CD4-positive, alpha-beta memory T cell (primary cell): ENCODE measurements at regions not wholly inside any gene's neighbourhood (a gene's known extent, or its start where the extent isn't known, plus 50 kb on each side); places are given as distances from the start of the nearest gene placed in this dataset.

ENCODE experiments used
- CTCF ChIA-PET: fragments of 350-600 bp; sonication (Branson Sonifier 250); formaldehyde crosslinking; loops from one replicate; lab custom pipeline; 2021; ENCODE audit warnings: inconsistent platforms; ENCODE audit not compliant: partially characterized antibody; lab: Charles Lee
- POLR2A ChIA-PET: fragments of 350-600 bp; sonication (Branson Sonifier 250); formaldehyde crosslinking; loops from one replicate; lab custom pipeline; 2021; ENCODE audit not compliant: partially characterized antibody; lab: Charles Lee
- DNase-seq, 5 donors: peaks; one replicate each; pipeline versions ENCODE4 v3.0.0 to v3.0.0-alpha.2; 2020 to 2022; ENCODE audit warnings: mixed read lengths in 1 of 5
- H3K27ac ChIP-seq: one replicate; pipeline ENCODE4 v1.7.0; 2013; ENCODE audit warnings: low read depth, low read length
- H3K27me3 ChIP-seq: 2 replicates; pipeline ENCODE4 v1.7.0; 2013; ENCODE audit warnings: mild to moderate bottlenecking, low read length, moderate library complexity; ENCODE audit not compliant: insufficient read depth
- H3K36me3 ChIP-seq: 2 replicates; pipeline ENCODE4 v1.7.0; 2013; ENCODE audit warnings: mild to moderate bottlenecking, low read length, moderate library complexity; ENCODE audit not compliant: insufficient read depth
- H3K4me1 ChIP-seq: 2 replicates; pipeline ENCODE4 v1.7.0; 2013; ENCODE audit warnings: mild to moderate bottlenecking, low read length, moderate library complexity; ENCODE audit not compliant: insufficient read depth
- H3K4me3 ChIP-seq, 2 donors: one replicate each; pipeline ENCODE4 v1.7.0; 2013; ENCODE audit warnings: low read length in 2 of 2, mild to moderate bottlenecking in 1 of 2
- H3K9me3 ChIP-seq, 2 donors: one replicate each; pipeline ENCODE4 v1.7.0; 2013; ENCODE audit warnings: low read length in 2 of 2, control low read depth in 1 of 2; ENCODE audit not compliant: control insufficient read depth in 1 of 2
- H3K27ac Mint-ChIP-seq, 7 donors: one replicate each; pipeline ENCODE4 v1.8.0; 2020 to 2021; ENCODE audit warnings: mixed read lengths in 7 of 7, mild to moderate bottlenecking in 6 of 7, inconsistent platforms in 3 of 7, moderate library complexity in 3 of 7
- H3K27me3 Mint-ChIP-seq, 2 donors: one replicate each; pipeline ENCODE4 v1.8.0; 2020 to 2021; ENCODE audit warnings: mixed read lengths in 2 of 2
- H3K36me3 Mint-ChIP-seq, 2 donors: one replicate each; pipeline ENCODE4 v1.8.0; 2020 to 2021; ENCODE audit warnings: mixed read lengths in 2 of 2, inconsistent platforms in 1 of 2, mild to moderate bottlenecking in 1 of 2
- H3K4me1 Mint-ChIP-seq, 4 donors: one replicate each; pipeline ENCODE4 v1.8.0; 2020 to 2021; ENCODE audit warnings: mixed read lengths in 4 of 4, mild to moderate bottlenecking in 1 of 4
- H3K4me3 Mint-ChIP-seq, 8 donors: one replicate each; pipeline ENCODE4 v1.8.0; 2020 to 2021; ENCODE audit warnings: mixed read lengths in 8 of 8, mild to moderate bottlenecking in 7 of 8, moderate library complexity in 6 of 8, inconsistent platforms in 3 of 8
- H3K9me3 Mint-ChIP-seq, 8 donors: one replicate each; pipeline ENCODE4 v1.8.0; 2020 to 2021; ENCODE audit warnings: mixed read lengths in 8 of 8, mild to moderate bottlenecking in 5 of 8, inconsistent platforms in 3 of 8, moderate library complexity in 1 of 8
- intact Hi-C: fragments of 100-400 bp; cut with micrococcal nuclease; formaldehyde crosslinking; loops from one replicate; pipeline ENCODE4 v1.15.1; 2023

- peak in 1 of 5 donors; percentile 16 for DNase-seq
- POLR2A ChIA-PET, result no interaction called here
- intact Hi-C loops, result no loop called here
- peaks cover 4 to 17% (median 11%) of the 10 kb centered on the region in 8 donors for H3K9me3 Mint-ChIP-seq
- no peak overlapping the region for H3K27ac ChIP-seq
- H3K27ac Mint-ChIP-seq, result no peak overlapping the region
- CTCF ChIA-PET, result no interaction called here
- no peaks in the 10 kb centered on the region for H3K27me3 ChIP-seq
- H3K4me1 Mint-ChIP-seq, result no peaks in the 10 kb centered on the region
- no peaks in the 10 kb centered on the region for H3K9me3 ChIP-seq
- H3K4me3 Mint-ChIP-seq, result no peak overlapping the region
- no peak overlapping the region for H3K4me3 ChIP-seq
- no peaks in the 10 kb centered on the region for H3K36me3 ChIP-seq
- no peaks in the 10 kb centered on the region for H3K4me1 ChIP-seq
- peaks cover 0 to 3% of the 10 kb centered on the region in 2 donors for H3K36me3 Mint-ChIP-seq
- H3K27me3 Mint-ChIP-seq, result no peaks in the 10 kb centered on the region
Observed at GRCh38 chr14:38481952-38482678, 226.2 kb upstream of the CLEC14A start.

GRCh38 chr14:38469156-38469555 lies 213.3 kb upstream of the CLEC14A start:
- Mint-ChIP-seq H3K9me3 (peaks cover 0 to 11% (median 5%) of the 10 kb centered on the region in 8 donors), H3K36me3 (no peaks in the 10 kb centered on the region), H3K27ac (no peak overlapping the region), H3K4me1 (no peaks in the 10 kb centered on the region), H3K27me3 (peaks cover 0 to 4% of the 10 kb centered on the region in 2 donors), H3K4me3 (no peak overlapping the region)
- intact Hi-C loops, result no loop called here
- POLR2A ChIA-PET, result no interaction called here
- DNase-seq, result no peak
- no peaks in the 10 kb centered on the region for H3K27me3 ChIP-seq
- H3K36me3 ChIP-seq, result no peaks in the 10 kb centered on the region
- no peak overlapping the region for H3K4me3 ChIP-seq
- H3K4me1 ChIP-seq, result no peaks in the 10 kb centered on the region
- peaks cover 0 to 3% of the 10 kb centered on the region in 2 donors for H3K9me3 ChIP-seq
- no peak overlapping the region for H3K27ac ChIP-seq
- CTCF ChIA-PET, result no interaction called here

GRCh38 chr14:38442208-38442607 lies 186.3 kb upstream of the CLEC14A start:
- ChIA-PET POLR2A (no interaction called here), CTCF (no interaction called here)
- no peaks in the 10 kb centered on the region for H3K36me3 Mint-ChIP-seq
- Histone ChIP-seq H3K27ac (no peak overlapping the region), H3K9me3 (no peaks in the 10 kb centered on the region), H3K4me1 (no peaks in the 10 kb centered on the region), H3K4me3 (no peak overlapping the region), H3K36me3 (no peaks in the 10 kb centered on the region), H3K27me3 (no peaks in the 10 kb centered on the region)
- H3K4me1 Mint-ChIP-seq, result no peaks in the 10 kb centered on the region
- intact Hi-C loops, result no loop called here
- H3K9me3 Mint-ChIP-seq, result peaks cover 8 to 23% (median 13%) of the 10 kb centered on the region in 8 donors
- H3K4me3 Mint-ChIP-seq, result no peak overlapping the region
- no peak for DNase-seq
- H3K27ac Mint-ChIP-seq, result no peak overlapping the region
- H3K27me3 Mint-ChIP-seq, result peaks cover 0 to 5% of the 10 kb centered on the region in 2 donors

GRCh38 chr14:38432186-38432585 lies 176.3 kb upstream of the CLEC14A start:
- POLR2A ChIA-PET, result no interaction called here

GRCh38 chr14:38431156-38431555 lies 175.3 kb upstream of the CLEC14A start:
- no peaks in the 10 kb centered on the region for H3K4me1 ChIP-seq
- Mint-ChIP-seq H3K27ac (no peak overlapping the region), H3K36me3 (no peaks in the 10 kb centered on the region), H3K27me3 (no peaks in the 10 kb centered on the region), H3K4me1 (no peaks in the 10 kb centered on the region), H3K9me3 (peaks cover 0 to 6% (median 0%) of the 10 kb centered on the region in 8 donors), H3K4me3 (no peak overlapping the region)
- no peak overlapping the region for H3K4me3 ChIP-seq
- ChIA-PET POLR2A (no interaction called here), CTCF (no interaction called here)
- no peak overlapping the region for H3K27ac ChIP-seq
- H3K9me3 ChIP-seq, result no peaks in the 10 kb centered on the region
- H3K36me3 ChIP-seq, result no peaks in the 10 kb centered on the region
- intact Hi-C loops, result no loop called here
- H3K27me3 ChIP-seq, result no peaks in the 10 kb centered on the region
- no peak for DNase-seq

More at GRCh38 chr14:38432186-38432585, 176.3 kb upstream of the CLEC14A start:
- DNase-seq, result no peak
- Mint-ChIP-seq H3K9me3 (peaks cover 0 to 6% (median 0%) of the 10 kb centered on the region in 8 donors), H3K4me3 (no peak overlapping the region), H3K4me1 (no peaks in the 10 kb centered on the region), H3K27me3 (no peaks in the 10 kb centered on the region), H3K36me3 (no peaks in the 10 kb centered on the region), H3K27ac (no peak overlapping the region)
- no peaks in the 10 kb centered on the region for H3K9me3 ChIP-seq
- H3K27ac ChIP-seq, result no peak overlapping the region
- CTCF ChIA-PET, result interaction anchor here (0.7 kb wide), 1 partner anchor 1490 kb away, joined by 3 read pairs; no protein-coding TSS in a partner anchor
- no peak overlapping the region for H3K4me3 ChIP-seq
- no peaks in the 10 kb centered on the region for H3K4me1 ChIP-seq
- no peaks in the 10 kb centered on the region for H3K36me3 ChIP-seq
- H3K27me3 ChIP-seq, result no peaks in the 10 kb centered on the region
- intact Hi-C loops, result no loop called here

- intact Hi-C loops, result no loop called here
- ChIA-PET POLR2A (no interaction called here), CTCF (no interaction called here)
- no peak overlapping the region for H3K27ac Mint-ChIP-seq
- peaks cover 0 to 9% (median 1%) of the 10 kb centered on the region in 8 donors for H3K9me3 Mint-ChIP-seq
- no peaks in the 10 kb centered on the region for H3K36me3 ChIP-seq
- no peaks in the 10 kb centered on the region for H3K27me3 Mint-ChIP-seq
- no peaks in the 10 kb centered on the region for H3K36me3 Mint-ChIP-seq
- peaks cover 0 to 2% of the 10 kb centered on the region in 2 donors for H3K9me3 ChIP-seq
- H3K27ac ChIP-seq, result no peak overlapping the region
- H3K4me1 Mint-ChIP-seq, result no peaks in the 10 kb centered on the region
- H3K27me3 ChIP-seq, result no peaks in the 10 kb centered on the region
- no peak for DNase-seq
- H3K4me3 Mint-ChIP-seq, result no peak overlapping the region
- no peaks in the 10 kb centered on the region for H3K4me1 ChIP-seq
- H3K4me3 ChIP-seq, result no peak overlapping the region
Observed at GRCh38 chr14:38430522-38430921, 174.6 kb upstream of the CLEC14A start.

GRCh38 chr14:38425324-38425976 lies 169.6 kb upstream of the CLEC14A start:
- Mint-ChIP-seq H3K27ac (no peak overlapping the region), H3K4me3 (peak overlapping the region in 1 of 8 donors; percentile 10), H3K4me1 (no peaks in the 10 kb centered on the region), H3K27me3 (no peaks in the 10 kb centered on the region), H3K36me3 (no peaks in the 10 kb centered on the region), H3K9me3 (peaks cover 0 to 31% (median 13%) of the 10 kb centered on the region in 8 donors)
- ChIA-PET CTCF (no interaction called here), POLR2A (no interaction called here)
- no peak overlapping the region for H3K4me3 ChIP-seq
- no peaks in the 10 kb centered on the region for H3K4me1 ChIP-seq
- no peaks in the 10 kb centered on the region for H3K36me3 ChIP-seq
- H3K27ac ChIP-seq, result no peak overlapping the region
- no peaks in the 10 kb centered on the region for H3K27me3 ChIP-seq
- H3K9me3 ChIP-seq, result peaks cover 0 to 4% of the 10 kb centered on the region in 2 donors
- DNase-seq, result no peak
- intact Hi-C loops, result no loop called here
